ENCODE measurements at regions not wholly inside any gene's neighbourhood (a gene's known extent, or its start where the extent isn't known, plus 50 kb on each side); places are given as distances from the start of the nearest gene placed in this dataset.

- no peak for TF ChIP-seq POLR2A (IDR thresholded peaks at IDR 0.05; ENCODE audit: low read depth, low read length)
- no peak for TF ChIP-seq TAF1 (IDR thresholded peaks at IDR 0.05; ENCODE audit: borderline replicate concordance, low read depth, low read length)
- TF ChIP-seq POLR2AphosphoS5 (IDR thresholded peaks at IDR 0.05; ENCODE audit: low read depth, low read length) = no peak
These were observed 595.4 kb downstream of the NYAP2 start for GRCh38 chr2:225994748-225995405.

All from GM12892 (cell line).